GM23338 (cell line): ENCODE measurements at regions not wholly inside any gene's neighbourhood (a gene's known extent, or its start where the extent isn't known, plus 50 kb on each side); places are given as distances from the start of the nearest gene placed in this dataset.

Experiments
- ATAC-seq: fragments of 200-7000 bp; cut with Tn5 transposase; 3 replicates; pipeline ENCODE4 v1.9.1; 2020
- DNase-seq: peaks from one replicate; pipeline ENCODE4 v3.0.0-alpha.2; 2015; ENCODE audit warnings: low spot score
- H2AFZ ChIP-seq: fragments of 200-600 bp; sonication (generic); 2 replicates; pipeline ENCODE4 v1.8.0; 2016; ENCODE audit warnings: antibody characterized with exemption, mild to moderate bottlenecking, moderate library complexity
- H3F3A ChIP-seq: fragments of 200-600 bp; sonication (generic); replicated peaks from 2 replicates; pipeline ENCODE4 v1.8.0; 2017; ENCODE audit warnings: antibody characterized with exemption, mixed run types, low read depth
- H3K27ac ChIP-seq: fragments of 200-600 bp; sonication (generic); 2 replicates; pipeline ENCODE4 v1.6.1; 2016; ENCODE audit warnings: low read depth
- H3K27me3 ChIP-seq: fragments of 200-600 bp; sonication (generic); 2 replicates; pipeline ENCODE4 v1.8.0; 2016; ENCODE audit warnings: mild to moderate bottlenecking, mixed run types, moderate library complexity; ENCODE audit not compliant: insufficient read depth
- H3K36me3 ChIP-seq: fragments of 200-600 bp; sonication (generic); 2 replicates; pipeline ENCODE4 v1.8.0; 2016; ENCODE audit warnings: mild to moderate bottlenecking; ENCODE audit not compliant: insufficient read depth
- H3K4me1 ChIP-seq: fragments of 200-600 bp; sonication (generic); 2 replicates; pipeline ENCODE4 v1.8.0; 2016; ENCODE audit warnings: mild to moderate bottlenecking, moderate library complexity; ENCODE audit not compliant: insufficient read depth
- H3K4me2 ChIP-seq: fragments of 200-600 bp; sonication (generic); 2 replicates; pipeline ENCODE4 v1.7.1; 2017; ENCODE audit warnings: mixed run types
- H3K4me3 ChIP-seq: fragments of 200-600 bp; sonication (generic); 2 replicates; pipeline ENCODE4 v1.6.1; 2016; ENCODE audit warnings: mixed run types
- H3K79me2 ChIP-seq: fragments of 200-600 bp; sonication (generic); replicated peaks from 2 replicates; pipeline ENCODE4 v1.8.0; 2017; ENCODE audit warnings: mild to moderate bottlenecking; ENCODE audit not compliant: insufficient read depth
- H3K9me2 ChIP-seq: fragments of 200-600 bp; sonication (generic); 2 replicates; pipeline ENCODE4 v1.8.0; 2017; ENCODE audit not compliant: insufficient read depth
- H4K20me1 ChIP-seq: fragments of 200-600 bp; sonication (generic); replicated peaks from 2 replicates; pipeline ENCODE4 v1.8.0; 2017; ENCODE audit warnings: mild to moderate bottlenecking; ENCODE audit not compliant: insufficient read depth
- H3K27ac Mint-ChIP-seq: 2 replicates; pipeline ENCODE4 v1.8.0; 2020; ENCODE audit warnings: inconsistent platforms, mild to moderate bottlenecking, moderate library complexity, mixed read lengths
- H3K27me3 Mint-ChIP-seq: 3 replicates; pipeline ENCODE4 v1.8.0; 2022; ENCODE audit warnings: low read depth, mild to moderate bottlenecking, moderate library complexity, mixed read lengths, inconsistent platforms; ENCODE audit not compliant: insufficient read depth, poor library complexity
- H3K36me3 Mint-ChIP-seq: 3 replicates; pipeline ENCODE4 v1.8.0; 2021; ENCODE audit warnings: low read depth, mild to moderate bottlenecking, inconsistent platforms, moderate library complexity, mixed read lengths
- H3K4me1 Mint-ChIP-seq: 3 replicates; pipeline ENCODE4 v1.8.0; 2020; ENCODE audit warnings: mild to moderate bottlenecking, inconsistent platforms, mixed read lengths
- H3K4me3 Mint-ChIP-seq: 3 replicates; pipeline ENCODE4 v1.8.0; 2021; ENCODE audit warnings: moderate library complexity, mild to moderate bottlenecking, inconsistent platforms, mixed read lengths
- H3K9me3 Mint-ChIP-seq: 3 replicates; pipeline ENCODE4 v1.8.0; 2020; ENCODE audit warnings: moderate library complexity, mild to moderate bottlenecking, inconsistent platforms, mixed read lengths
- CREB1 ChIP-seq: fragments of 250-450 bp; sonication (Bioruptor Pico); IDR thresholded peaks from 2 replicates; pipeline ENCODE4 v1.5.0; 2020; ENCODE audit warnings: low read depth, mild to moderate bottlenecking, moderate library complexity
- EZH2 ChIP-seq: fragments of 200-600 bp; sonication (generic); IDR thresholded peaks from one replicate; pipeline ENCODE4 v1.8.0; 2017; ENCODE audit warnings: antibody characterized with exemption, mild to moderate bottlenecking, low read depth; ENCODE audit not compliant: unreplicated experiment
- EZH2phosphoT487 ChIP-seq: fragments of 200-600 bp; sonication (generic); IDR thresholded peaks from one replicate; pipeline ENCODE4 v1.8.1; 2018; ENCODE audit warnings: antibody characterized with exemption; ENCODE audit not compliant: unreplicated experiment
- JUNB ChIP-seq: IDR thresholded peaks from one replicate; pipeline ENCODE4 v1.6.1; 2016; ENCODE audit warnings: antibody characterized with exemption; ENCODE audit not compliant: unreplicated experiment
- NANOG ChIP-seq: IDR thresholded peaks from 2 replicates; pipeline ENCODE4 v1.6.1; 2016; ENCODE audit warnings: antibody characterized with exemption, borderline replicate concordance
- POLR2AphosphoS5 ChIP-seq: IDR thresholded peaks from 2 replicates; pipeline ENCODE4 v1.6.1; 2016; ENCODE audit warnings: antibody characterized with exemption, low read depth
- STAT1 ChIP-seq: IDR thresholded peaks from one replicate; pipeline ENCODE4 v1.6.1; 2016; ENCODE audit warnings: antibody characterized with exemption; ENCODE audit not compliant: unreplicated experiment
- ZNF114 ChIP-seq: fragments of 250-450 bp; sonication (Bioruptor Pico); IDR thresholded peaks from 2 replicates; pipeline ENCODE4 v1.5.0; 2020; ENCODE audit warnings: mild to moderate bottlenecking, moderate library complexity
- ZNF331 ChIP-seq: fragments of 250-450 bp; sonication (Bioruptor Pico); IDR thresholded peaks from 2 replicates; pipeline ENCODE4 v1.5.0; 2020; ENCODE audit warnings: low read depth, mild to moderate bottlenecking, moderate library complexity
- TF ChIP-seq, protein P1 (sequence below): IDR thresholded peaks from 2 replicates; pipeline ENCODE4 v1.6.1; 2016; ENCODE audit warnings: antibody characterized with exemption
- TF ChIP-seq, protein P2 (sequence below): fragments of 250-450 bp; sonication (Bioruptor Pico); IDR thresholded peaks from 2 replicates; pipeline ENCODE4 v1.5.0; 2020; ENCODE audit warnings: mild to moderate bottlenecking, moderate library complexity
- TF ChIP-seq, protein P3 (sequence below), 2 experiments: fragments of 200-600 bp in 1 of 2; sonication (generic) in 1 of 2; conservative IDR thresholded peaks; 2 replicates each; pipeline versions ENCODE4 v1.5.1 to v1.6.1; 2016 to 2017; ENCODE audit warnings: antibody characterized with exemption in 2 of 2, low read depth in 2 of 2, mild to moderate bottlenecking in 2 of 2, moderate library complexity in 1 of 2
- TF ChIP-seq, protein P4 (sequence below): IDR thresholded peaks from one replicate; pipeline ENCODE4 v1.6.1; 2018; ENCODE audit warnings: antibody characterized with exemption; ENCODE audit not compliant: unreplicated experiment

DNA sequence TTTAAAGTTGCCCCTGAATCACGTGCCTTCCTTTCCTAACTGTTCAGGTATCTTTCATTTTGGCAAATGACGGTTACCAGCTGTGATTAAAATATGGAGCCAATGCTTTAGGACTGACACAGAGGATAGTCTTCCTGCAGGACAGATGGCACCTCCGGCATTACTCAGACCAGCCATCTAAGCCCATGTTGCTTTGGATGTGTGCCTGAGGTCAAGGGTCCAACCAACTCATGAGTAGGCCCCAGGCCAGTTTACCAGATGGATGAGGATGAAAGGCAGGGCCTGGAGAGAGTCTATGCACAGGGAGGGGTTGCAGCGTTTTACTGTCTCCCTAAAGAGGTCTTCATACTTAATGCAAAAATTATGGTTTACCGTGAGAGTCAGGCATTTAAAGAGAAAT, 174.0 kb upstream of the GATB start:
- Histone ChIP-seq H3K27me3 (no peaks in the 10 kb centered on the region), H3K9me2 (no peaks in the 10 kb centered on the region), H3K4me2 (no peak overlapping the region), H4K20me1 (no peaks in the 10 kb centered on the region), H3F3A (no peaks in the 10 kb centered on the region), H3K79me2 (no peaks in the 10 kb centered on the region), H3K36me3 (no peaks in the 10 kb centered on the region), H3K27ac (no peak overlapping the region), H3K4me1 (no peaks in the 10 kb centered on the region), H3K4me3 (no peak overlapping the region), H2AFZ (no peak overlapping the region)
- TF ChIP-seq NANOG (no peak), POLR2AphosphoS5 (no peak), STAT1 (no peak), EZH2phosphoT487 (no peak), EZH2 (no peak), ZNF331 (no peak), ZNF114 (CRISPR knock-in tag) (no peak), JUNB (no peak), CREB1 (CRISPR knock-in tag) (no peak)
- TF ChIP-seq, protein P1, sequence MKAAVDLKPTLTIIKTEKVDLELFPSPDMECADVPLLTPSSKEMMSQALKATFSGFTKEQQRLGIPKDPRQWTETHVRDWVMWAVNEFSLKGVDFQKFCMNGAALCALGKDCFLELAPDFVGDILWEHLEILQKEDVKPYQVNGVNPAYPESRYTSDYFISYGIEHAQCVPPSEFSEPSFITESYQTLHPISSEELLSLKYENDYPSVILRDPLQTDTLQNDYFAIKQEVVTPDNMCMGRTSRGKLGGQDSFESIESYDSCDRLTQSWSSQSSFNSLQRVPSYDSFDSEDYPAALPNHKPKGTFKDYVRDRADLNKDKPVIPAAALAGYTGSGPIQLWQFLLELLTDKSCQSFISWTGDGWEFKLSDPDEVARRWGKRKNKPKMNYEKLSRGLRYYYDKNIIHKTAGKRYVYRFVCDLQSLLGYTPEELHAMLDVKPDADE, result no peak
- TF ChIP-seq, protein P2, sequence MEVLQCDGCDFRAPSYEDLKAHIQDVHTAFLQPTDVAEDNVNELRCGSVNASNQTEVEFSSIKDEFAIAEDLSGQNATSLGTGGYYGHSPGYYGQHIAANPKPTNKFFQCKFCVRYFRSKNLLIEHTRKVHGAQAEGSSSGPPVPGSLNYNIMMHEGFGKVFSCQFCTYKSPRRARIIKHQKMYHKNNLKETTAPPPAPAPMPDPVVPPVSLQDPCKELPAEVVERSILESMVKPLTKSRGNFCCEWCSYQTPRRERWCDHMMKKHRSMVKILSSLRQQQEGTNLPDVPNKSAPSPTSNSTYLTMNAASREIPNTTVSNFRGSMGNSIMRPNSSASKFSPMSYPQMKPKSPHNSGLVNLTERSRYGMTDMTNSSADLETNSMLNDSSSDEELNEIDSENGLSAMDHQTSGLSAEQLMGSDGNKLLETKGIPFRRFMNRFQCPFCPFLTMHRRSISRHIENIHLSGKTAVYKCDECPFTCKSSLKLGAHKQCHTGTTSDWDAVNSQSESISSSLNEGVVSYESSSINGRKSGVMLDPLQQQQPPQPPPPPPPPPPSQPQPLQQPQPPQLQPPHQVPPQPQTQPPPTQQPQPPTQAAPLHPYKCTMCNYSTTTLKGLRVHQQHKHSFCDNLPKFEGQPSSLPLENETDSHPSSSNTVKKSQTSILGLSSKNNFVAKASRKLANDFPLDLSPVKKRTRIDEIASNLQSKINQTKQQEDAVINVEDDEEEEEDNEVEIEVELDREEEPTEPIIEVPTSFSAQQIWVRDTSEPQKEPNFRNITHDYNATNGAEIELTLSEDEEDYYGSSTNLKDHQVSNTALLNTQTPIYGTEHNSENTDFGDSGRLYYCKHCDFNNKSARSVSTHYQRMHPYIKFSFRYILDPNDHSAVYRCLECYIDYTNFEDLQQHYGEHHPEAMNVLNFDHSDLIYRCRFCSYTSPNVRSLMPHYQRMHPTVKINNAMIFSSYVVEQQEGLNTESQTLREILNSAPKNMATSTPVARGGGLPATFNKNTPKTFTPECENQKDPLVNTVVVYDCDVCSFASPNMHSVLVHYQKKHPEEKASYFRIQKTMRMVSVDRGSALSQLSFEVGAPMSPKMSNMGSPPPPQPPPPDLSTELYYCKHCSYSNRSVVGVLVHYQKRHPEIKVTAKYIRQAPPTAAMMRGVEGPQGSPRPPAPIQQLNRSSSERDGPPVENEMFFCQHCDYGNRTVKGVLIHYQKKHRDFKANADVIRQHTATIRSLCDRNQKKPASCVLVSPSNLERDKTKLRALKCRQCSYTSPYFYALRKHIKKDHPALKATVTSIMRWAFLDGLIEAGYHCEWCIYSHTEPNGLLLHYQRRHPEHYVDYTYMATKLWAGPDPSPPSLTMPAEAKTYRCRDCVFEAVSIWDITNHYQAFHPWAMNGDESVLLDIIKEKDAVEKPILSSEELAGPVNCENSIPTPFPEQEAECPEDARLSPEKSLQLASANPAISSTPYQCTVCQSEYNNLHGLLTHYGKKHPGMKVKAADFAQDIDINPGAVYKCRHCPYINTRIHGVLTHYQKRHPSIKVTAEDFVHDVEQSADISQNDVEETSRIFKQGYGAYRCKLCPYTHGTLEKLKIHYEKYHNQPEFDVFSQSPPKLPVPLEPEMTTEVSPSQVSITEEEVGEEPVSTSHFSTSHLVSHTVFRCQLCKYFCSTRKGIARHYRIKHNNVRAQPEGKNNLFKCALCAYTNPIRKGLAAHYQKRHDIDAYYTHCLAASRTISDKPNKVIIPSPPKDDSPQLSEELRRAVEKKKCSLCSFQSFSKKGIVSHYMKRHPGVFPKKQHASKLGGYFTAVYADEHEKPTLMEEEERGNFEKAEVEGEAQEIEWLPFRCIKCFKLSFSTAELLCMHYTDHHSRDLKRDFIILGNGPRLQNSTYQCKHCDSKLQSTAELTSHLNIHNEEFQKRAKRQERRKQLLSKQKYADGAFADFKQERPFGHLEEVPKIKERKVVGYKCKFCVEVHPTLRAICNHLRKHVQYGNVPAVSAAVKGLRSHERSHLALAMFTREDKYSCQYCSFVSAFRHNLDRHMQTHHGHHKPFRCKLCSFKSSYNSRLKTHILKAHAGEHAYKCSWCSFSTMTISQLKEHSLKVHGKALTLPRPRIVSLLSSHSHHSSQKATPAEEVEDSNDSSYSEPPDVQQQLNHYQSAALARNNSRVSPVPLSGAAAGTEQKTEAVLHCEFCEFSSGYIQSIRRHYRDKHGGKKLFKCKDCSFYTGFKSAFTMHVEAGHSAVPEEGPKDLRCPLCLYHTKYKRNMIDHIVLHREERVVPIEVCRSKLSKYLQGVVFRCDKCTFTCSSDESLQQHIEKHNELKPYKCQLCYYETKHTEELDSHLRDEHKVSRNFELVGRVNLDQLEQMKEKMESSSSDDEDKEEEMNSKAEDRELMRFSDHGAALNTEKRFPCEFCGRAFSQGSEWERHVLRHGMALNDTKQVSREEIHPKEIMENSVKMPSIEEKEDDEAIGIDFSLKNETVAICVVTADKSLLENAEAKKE (CRISPR knock-in tag), result no peak
- TF ChIP-seq, protein P3, sequence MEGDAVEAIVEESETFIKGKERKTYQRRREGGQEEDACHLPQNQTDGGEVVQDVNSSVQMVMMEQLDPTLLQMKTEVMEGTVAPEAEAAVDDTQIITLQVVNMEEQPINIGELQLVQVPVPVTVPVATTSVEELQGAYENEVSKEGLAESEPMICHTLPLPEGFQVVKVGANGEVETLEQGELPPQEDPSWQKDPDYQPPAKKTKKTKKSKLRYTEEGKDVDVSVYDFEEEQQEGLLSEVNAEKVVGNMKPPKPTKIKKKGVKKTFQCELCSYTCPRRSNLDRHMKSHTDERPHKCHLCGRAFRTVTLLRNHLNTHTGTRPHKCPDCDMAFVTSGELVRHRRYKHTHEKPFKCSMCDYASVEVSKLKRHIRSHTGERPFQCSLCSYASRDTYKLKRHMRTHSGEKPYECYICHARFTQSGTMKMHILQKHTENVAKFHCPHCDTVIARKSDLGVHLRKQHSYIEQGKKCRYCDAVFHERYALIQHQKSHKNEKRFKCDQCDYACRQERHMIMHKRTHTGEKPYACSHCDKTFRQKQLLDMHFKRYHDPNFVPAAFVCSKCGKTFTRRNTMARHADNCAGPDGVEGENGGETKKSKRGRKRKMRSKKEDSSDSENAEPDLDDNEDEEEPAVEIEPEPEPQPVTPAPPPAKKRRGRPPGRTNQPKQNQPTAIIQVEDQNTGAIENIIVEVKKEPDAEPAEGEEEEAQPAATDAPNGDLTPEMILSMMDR (conservative IDR thresholded peaks at IDR 0.05; ENCODE audit: low read depth in 2 of 2), result no peak
- TF ChIP-seq, protein P4, sequence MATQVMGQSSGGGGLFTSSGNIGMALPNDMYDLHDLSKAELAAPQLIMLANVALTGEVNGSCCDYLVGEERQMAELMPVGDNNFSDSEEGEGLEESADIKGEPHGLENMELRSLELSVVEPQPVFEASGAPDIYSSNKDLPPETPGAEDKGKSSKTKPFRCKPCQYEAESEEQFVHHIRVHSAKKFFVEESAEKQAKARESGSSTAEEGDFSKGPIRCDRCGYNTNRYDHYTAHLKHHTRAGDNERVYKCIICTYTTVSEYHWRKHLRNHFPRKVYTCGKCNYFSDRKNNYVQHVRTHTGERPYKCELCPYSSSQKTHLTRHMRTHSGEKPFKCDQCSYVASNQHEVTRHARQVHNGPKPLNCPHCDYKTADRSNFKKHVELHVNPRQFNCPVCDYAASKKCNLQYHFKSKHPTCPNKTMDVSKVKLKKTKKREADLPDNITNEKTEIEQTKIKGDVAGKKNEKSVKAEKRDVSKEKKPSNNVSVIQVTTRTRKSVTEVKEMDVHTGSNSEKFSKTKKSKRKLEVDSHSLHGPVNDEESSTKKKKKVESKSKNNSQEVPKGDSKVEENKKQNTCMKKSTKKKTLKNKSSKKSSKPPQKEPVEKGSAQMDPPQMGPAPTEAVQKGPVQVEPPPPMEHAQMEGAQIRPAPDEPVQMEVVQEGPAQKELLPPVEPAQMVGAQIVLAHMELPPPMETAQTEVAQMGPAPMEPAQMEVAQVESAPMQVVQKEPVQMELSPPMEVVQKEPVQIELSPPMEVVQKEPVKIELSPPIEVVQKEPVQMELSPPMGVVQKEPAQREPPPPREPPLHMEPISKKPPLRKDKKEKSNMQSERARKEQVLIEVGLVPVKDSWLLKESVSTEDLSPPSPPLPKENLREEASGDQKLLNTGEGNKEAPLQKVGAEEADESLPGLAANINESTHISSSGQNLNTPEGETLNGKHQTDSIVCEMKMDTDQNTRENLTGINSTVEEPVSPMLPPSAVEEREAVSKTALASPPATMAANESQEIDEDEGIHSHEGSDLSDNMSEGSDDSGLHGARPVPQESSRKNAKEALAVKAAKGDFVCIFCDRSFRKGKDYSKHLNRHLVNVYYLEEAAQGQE, result no peak
- no peaks in the 10 kb centered on the region for H3K36me3 Mint-ChIP-seq
- H3K27ac Mint-ChIP-seq, result no peak overlapping the region
- H3K27me3 Mint-ChIP-seq, result no peaks in the 10 kb centered on the region
- H3K4me1 Mint-ChIP-seq, result peaks cover 3% of the 10 kb centered on the region; the same call in 1 of the 3 replicates
- ATAC-seq, result no peak
- H3K9me3 Mint-ChIP-seq, result no peaks in the 10 kb centered on the region
- no peak overlapping the region for H3K4me3 Mint-ChIP-seq
- no peak for DNase-seq
